GM21423 (cell line): ENCODE measurements at regions not wholly inside any gene's neighbourhood (a gene's known extent, or its start where the extent isn't known, plus 50 kb on each side); places are given as distances from the start of the nearest gene placed in this dataset.
"Not testable (repeated sequence)": the region's sequence is repeated elsewhere in the genome, so short reads cannot be mapped to it uniquely, and the experiment has no call there.

Source experiments
- ATAC-seq: cut with Tn5 transposase; IDR thresholded peaks from one replicate; pipeline ENCODE4 v1.9.1; 2021; ENCODE audit warnings: mild to moderate bottlenecking, moderate library complexity; ENCODE audit not compliant: unreplicated experiment

GRCh38 chr12:73185403-73185802 lies 913.2 kb downstream of the TRHDE start:
- no peak for ATAC-seq

DNA sequence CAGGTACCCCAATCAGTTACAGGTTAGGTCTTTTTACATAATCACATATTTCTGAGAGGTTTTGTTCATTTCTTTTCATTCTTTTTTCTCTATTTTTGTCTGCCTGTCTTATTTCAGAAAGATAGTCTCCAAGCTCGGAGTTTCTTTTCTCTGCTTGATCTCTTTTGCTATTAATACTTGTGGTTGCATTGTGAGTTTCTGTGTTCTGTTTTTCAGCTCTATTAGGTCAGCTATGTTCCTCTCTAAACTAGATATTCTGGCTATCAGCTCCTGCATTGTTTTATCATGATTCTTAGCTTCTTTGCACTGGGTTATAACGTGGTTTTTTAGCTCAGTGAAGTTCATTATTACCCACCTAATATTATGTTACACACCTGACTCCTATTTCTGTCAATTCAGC lies 914.1 kb downstream of the TRHDE start:
- ATAC-seq = no peak

DNA sequence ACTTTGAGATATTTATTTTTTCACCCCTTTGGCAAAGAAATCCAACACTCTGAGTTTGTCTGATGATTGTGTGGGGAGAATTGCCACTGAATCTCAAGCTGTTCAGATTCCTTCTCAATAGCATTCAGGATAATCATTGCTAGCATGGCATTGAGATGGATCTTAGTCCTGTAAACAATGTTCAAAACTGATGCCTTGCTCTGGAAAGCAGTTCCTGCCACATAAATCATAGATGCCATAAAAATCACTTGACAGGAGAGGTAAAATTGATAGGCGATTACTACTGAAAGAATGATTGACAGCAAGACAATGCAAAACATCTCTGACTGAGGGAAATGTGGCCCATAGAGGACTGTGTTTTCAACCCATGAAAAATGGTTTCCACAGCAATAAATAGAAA lies 915.6 kb downstream of the TRHDE start:
- no peak for ATAC-seq

DNA sequence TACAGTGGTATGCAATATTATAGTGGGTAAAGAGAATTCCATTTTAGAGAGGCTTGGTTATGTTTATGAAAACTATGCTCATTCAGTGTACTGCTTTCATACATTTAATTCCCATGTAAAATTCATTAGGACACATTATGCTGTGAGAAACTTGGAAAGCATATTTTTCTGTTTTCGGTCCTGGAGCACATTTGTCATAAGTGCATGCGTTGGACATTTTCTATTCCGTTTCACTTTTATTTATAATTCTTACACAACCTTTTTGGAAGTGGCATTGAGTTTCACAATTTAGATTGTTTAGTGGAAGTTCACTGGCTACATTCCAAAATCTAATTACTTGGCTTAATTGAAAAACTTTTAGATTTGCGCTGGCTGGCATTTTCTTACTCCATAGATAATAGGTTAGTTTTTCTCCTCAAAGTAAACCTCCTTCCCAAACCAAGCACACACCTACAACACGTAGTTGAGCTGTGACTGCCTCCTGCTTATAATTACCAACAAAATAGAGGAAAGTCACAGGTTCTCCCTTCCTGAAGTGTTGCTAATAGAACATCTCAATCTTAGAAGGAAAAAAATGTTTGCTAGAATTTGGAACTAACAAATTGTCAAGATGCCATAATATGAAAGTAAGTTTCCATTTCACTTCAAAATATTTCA lies 938.5 kb downstream of the TRHDE start:
- ATAC-seq = no peak

DNA sequence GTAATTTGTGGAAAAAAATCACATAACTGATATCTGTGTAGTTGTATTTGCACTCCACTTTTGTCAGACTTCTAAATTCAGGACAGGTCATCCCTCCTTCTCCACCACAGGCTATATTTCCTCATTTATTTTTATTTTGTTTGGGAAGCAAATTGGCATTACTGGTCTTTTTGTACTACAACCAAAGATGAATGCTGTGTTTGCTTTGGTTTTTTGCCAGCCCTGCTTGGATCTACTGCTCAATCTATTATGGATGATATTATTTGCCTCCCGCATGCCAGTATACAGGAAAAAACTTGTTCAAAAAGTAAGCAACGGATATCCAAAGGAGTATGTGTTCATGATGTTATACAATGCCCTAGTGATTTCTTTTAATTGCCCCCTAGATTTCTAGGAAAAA lies 948.8 kb downstream of the TRHDE start:
- no peak for ATAC-seq

- ATAC-seq = no peak
Measured at GRCh38 chr12:73221398-73221797, 949.2 kb downstream of the TRHDE start.

- no peak for ATAC-seq
Measured at GRCh38 chr12:73221836-73222235, 949.7 kb downstream of the TRHDE start.

DNA sequence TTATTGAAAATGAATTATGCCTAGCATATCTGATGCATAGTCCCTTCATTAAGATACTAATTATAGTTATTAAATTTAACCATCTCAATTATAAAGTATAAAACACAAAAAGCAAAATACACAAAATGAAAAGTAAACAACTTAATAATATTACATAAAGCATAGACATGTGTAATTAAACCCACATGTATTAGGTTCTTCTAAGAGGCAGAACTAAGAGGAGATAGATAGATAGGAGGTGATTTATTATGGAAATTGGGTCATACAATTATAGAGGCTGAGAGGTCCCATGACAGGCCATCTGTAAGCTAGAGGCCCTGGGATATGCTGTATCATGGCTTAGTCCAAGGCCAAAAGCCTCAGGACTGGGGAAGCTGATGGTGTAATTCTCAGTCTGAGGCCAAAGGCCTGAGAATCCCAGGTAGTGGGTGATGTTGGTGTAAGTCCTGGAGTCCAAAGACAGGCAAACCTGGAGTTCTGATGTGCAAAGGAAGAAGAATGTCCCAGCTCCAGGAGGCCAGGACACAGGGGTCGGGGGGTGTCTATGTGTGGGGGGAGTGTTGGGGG lies 953.3 kb downstream of the TRHDE start:
- ATAC-seq = no peak

DNA sequence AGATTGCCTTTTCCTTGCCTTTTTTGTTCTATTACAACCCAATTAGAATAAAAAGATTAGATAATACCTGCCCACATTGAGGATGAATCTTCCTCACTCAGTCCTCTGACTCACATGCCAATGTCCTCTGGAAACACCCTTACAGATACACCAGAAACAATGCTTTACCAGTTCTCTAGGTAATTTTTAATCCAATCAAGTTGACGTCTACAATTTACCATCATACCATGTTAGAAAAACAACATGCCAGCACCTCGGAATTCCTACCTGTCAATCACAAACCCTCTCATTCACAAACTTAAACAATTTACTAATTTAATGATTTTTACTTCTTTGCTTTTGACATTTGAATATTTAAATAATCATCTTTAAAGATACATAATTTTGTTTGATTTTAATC lies 953.8 kb downstream of the TRHDE start:
- ATAC-seq = no peak

GRCh38 chr12:73226593-73226992 lies 954.4 kb downstream of the TRHDE start:
- ATAC-seq = no peak

DNA sequence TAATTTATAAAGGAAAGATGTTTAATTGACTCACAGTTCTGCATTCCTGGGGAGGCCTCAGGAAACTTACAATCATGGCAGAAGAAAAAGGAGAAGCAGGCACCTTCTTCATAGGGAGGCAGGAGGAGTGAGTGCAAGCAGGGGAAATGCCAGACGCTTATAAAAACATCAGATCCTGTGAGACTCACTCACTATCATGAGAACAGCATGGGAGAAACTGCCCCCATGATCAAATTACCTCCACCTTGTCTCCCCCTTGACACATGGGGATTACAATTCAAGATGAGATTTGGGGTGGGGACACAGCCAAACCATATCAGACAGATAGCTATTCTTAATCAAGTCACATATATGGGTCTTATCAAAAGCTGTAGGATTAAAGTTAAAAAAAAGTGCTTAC lies 956.7 kb downstream of the TRHDE start:
- ATAC-seq = not testable (repeated sequence)

- no peak for ATAC-seq
Measured at GRCh38 chr12:73235387-73235786, 963.2 kb downstream of the TRHDE start.

DNA sequence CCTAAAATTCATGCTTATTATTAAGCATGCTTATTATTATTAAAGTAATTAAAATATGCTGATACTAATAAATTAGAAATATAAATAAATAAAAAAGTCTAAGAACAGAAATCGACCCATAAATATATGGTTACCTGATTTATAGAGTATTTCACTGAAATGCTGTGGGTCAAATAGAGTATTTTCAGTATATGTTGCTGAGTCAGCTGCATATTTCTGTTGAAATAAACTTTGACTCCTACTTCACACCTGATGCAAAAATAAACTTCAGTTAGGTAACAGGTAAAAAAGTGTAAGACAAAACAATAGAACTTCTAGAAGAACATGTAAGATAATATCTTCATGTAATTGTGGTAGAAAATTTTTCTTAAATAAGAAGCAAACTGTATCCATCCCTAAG lies 967.9 kb downstream of the TRHDE start:
- ATAC-seq = no peak

DNA sequence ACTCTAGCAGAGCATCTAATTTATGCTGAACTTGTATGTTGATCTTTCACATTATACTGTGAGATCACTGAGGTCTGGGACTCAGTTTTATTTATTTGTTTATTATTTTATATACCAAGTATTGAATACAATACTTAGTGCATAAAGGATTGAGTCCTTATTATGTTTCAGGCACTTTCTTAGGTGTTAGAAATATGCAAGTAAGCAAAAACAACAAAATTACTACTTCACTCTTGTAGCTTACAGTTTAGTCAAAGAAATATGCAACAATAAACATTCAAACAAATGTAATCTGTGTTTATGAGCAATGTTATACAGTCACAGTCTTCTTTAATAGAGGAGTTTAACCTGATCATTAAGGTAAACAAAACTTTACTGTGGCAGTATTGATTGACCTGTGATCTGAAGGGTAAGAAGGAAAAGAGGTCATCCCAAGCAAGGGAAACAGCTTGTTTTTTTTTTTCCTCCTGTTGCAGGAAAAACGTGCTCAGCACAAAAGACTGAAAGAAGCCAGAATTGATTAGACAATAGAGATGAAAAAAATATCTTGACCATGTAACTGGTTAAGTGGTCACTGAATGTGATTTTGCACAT lies 990.7 kb downstream of the TRHDE start:
- no peak for ATAC-seq

GRCh38 chr12:73266206-73266605 lies 994.0 kb downstream of the TRHDE start:
- ATAC-seq = no peak

DNA sequence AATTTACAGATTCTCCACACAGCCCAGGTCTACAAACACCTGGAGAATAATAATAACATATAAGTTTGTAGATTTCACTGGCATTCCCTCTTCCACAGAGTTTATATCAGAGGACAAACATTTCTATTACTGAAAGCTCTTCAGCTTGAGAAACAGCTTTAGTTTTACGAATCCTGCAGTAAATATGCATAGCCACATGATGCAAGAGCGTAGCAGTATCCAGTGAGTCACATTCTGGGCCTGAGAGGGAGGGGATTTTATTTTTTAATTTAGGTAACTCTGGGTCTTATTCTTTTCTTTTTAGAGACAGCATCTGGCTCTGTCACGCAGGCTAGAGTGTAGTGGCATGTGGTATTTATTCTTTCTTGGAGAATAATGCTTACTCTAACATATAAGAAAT lies 1002.8 kb downstream of the TRHDE start:
- ATAC-seq = no peak

DNA sequence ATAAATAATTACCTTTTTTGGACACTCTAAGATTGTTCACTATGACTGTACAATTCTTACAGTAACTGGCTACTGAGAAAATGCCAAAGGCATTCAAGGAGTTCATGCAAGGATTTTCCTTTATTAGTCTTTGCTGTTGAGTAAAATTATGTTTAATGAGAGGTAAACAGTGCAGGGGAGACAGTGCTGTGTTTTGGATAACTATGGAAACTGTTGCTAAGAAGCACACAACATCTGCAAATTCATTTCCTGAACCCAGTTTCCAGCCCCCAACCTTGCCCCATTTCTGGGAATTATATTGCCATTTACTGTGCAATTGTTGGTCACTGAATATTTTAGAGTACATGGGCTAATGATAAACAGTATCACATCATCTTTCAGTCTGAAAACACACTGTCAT lies 1005.8 kb downstream of the TRHDE start:
- no peak for ATAC-seq

- no peak for ATAC-seq
Measured at GRCh38 chr12:73301530-73301929, 1029.4 kb downstream of the TRHDE start.

GRCh38 chr12:73307260-73307659 lies 1035.1 kb downstream of the TRHDE start:
- ATAC-seq = no peak

DNA sequence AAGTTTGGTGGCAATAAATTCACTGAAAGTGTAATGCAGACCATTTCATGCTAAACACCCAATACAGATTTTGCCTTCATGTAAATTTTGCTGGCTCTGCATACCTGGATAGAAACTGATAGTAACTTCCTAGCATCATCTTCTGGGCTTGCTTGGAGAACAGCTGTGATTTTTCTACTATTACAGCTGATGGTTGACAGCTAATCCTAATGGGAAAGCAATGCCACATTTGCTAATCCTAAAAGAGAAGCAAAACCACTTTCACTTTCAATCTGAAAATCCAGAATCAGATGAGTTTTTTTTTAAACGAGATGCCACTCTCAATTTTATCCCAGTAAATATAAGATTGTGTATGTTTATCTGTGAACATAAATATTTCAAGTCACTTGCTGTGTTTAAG lies 1035.9 kb downstream of the TRHDE start:
- no peak for ATAC-seq

DNA sequence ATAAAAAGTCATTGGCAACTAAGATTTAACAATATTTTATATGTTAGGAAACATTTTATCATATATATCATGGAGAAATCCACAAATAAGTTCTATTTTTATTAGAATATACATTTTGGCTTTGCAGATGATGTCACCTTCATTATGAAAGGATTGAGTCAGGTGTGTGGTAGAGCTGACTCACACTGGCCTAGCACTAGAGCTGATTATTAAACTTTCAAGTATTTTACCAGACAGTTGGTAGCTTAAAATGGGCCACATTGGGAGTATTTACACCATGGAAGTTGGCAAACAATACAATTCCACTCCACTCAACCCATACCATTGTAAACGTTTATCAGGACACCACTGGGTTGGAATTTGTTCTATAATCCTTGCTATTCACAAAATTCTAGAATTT lies 1036.6 kb downstream of the TRHDE start:
- ATAC-seq = no peak

DNA sequence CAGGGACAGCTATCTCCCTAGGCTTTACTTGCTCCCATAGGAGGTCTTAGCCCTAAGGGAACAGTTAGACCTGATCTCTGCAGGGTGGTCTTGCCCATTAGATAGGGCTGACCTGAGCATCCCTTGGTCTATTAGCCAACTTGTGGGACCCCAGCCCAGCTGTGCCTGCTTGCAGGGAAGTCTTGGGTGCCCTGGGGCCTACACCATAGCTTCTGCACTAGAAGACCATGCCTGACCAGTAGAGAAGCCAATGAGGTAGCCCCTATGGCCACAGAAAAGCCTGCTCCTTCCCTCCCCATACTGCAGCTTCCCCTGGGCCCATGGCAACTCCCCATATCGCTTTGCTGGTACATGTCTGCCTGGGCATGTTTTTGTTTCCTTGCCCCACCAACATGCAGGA lies 1049.1 kb downstream of the TRHDE start:
- ATAC-seq = no peak

DNA sequence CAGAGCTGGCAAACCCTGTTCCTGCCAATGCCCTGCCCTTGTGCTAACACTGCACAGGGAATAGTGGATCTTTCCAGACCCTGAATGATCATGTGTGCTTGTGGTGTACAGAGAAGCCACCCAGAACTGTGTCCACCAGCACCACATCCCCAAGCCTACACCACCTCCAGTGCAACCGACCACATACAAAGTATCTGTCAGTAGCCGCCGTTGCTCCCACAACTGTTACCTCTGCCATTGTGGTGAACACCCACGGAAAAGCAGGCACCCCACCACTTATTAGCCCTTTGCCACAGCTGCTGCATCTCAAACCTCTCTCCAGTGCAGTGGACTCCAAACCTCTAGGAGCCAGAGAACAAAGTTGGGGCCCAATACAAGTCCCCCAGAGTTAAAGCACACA lies 1049.6 kb downstream of the TRHDE start:
- no peak for ATAC-seq
